ENCODE measurements at regions not wholly inside any gene's neighbourhood (a gene's known extent, or its start where the extent isn't known, plus 50 kb on each side); places are given as distances from the start of the nearest gene placed in this dataset.
A peak's percentile ranks its signal among the peaks of the same experiment; 100 is the strongest.

DNA sequence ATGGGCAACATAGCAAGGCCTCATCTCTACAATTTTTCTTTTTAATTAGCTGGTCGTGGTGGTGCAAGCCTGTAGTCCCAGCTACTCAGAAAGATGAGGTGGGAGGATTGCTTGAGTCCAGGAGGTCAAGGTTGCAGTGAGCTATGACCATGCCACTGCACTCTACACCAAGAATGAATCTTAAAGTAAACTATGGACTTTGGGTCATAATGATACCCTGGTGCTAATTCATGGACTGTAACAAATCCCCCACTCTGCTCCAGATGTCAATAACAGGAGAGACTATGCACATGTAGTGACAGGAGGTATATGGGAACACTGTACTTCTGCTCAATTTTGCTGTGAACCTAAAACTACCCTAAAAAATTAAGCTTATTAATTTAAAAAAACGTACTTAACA lies 155.4 kb downstream of the CEMIP2 start:
- Histone ChIP-seq H3K27ac (no peak overlapping the region), H3K36me3 (no peaks in the 10 kb centered on the region), H3K9me3 (peaks cover 0 to 10% (median 0%) of the 10 kb centered on the region in 3 donors), H3K4me3 (no peak overlapping the region), H3K27me3 (no peaks in the 10 kb centered on the region), H3K4me1 (no peaks in the 10 kb centered on the region)
- intact Hi-C loops (cut with DNase I; ENCODE audit: low total_unique reads) = no loop called here
- TF ChIP-seq, protein P1, sequence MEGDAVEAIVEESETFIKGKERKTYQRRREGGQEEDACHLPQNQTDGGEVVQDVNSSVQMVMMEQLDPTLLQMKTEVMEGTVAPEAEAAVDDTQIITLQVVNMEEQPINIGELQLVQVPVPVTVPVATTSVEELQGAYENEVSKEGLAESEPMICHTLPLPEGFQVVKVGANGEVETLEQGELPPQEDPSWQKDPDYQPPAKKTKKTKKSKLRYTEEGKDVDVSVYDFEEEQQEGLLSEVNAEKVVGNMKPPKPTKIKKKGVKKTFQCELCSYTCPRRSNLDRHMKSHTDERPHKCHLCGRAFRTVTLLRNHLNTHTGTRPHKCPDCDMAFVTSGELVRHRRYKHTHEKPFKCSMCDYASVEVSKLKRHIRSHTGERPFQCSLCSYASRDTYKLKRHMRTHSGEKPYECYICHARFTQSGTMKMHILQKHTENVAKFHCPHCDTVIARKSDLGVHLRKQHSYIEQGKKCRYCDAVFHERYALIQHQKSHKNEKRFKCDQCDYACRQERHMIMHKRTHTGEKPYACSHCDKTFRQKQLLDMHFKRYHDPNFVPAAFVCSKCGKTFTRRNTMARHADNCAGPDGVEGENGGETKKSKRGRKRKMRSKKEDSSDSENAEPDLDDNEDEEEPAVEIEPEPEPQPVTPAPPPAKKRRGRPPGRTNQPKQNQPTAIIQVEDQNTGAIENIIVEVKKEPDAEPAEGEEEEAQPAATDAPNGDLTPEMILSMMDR (IDR thresholded peaks at IDR 0.05) = no peak
- no peak for DNase-seq

DNA sequence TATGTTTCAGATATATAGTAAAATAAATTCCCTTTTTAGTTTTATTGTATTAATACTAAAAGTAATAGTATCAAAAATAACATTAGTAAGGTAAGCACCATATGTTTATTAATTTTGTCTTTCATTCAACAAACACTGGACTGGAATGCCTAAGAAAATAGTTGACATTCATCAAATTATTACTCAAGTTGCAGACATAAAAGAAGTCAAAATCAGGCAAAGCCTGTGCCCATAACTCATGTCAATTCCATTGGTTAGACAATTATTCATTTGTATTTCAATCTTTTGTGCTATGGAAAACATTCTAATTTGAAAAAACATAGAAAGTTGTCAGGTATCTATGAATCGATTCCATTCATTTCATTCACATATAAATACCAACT lies 158.9 kb downstream of the CEMIP2 start:
- no peaks in the 10 kb centered on the region for H3K4me1 ChIP-seq
- TF ChIP-seq, protein P1 (IDR thresholded peaks at IDR 0.05) = no peak
- no peak for DNase-seq
- no peaks in the 10 kb centered on the region for H3K27me3 ChIP-seq
- H3K36me3 ChIP-seq = no peaks in the 10 kb centered on the region
- intact Hi-C loops (cut with DNase I; ENCODE audit: low total_unique reads) = loop anchor here (10.0 kb wide), 1 partner anchor 155 kb away; the partner anchor contains the start of gene CEMIP2
- H3K4me3 ChIP-seq = no peak overlapping the region
- no peaks in the 10 kb centered on the region for H3K9me3 ChIP-seq
- H3K27ac ChIP-seq = no peak overlapping the region

DNA sequence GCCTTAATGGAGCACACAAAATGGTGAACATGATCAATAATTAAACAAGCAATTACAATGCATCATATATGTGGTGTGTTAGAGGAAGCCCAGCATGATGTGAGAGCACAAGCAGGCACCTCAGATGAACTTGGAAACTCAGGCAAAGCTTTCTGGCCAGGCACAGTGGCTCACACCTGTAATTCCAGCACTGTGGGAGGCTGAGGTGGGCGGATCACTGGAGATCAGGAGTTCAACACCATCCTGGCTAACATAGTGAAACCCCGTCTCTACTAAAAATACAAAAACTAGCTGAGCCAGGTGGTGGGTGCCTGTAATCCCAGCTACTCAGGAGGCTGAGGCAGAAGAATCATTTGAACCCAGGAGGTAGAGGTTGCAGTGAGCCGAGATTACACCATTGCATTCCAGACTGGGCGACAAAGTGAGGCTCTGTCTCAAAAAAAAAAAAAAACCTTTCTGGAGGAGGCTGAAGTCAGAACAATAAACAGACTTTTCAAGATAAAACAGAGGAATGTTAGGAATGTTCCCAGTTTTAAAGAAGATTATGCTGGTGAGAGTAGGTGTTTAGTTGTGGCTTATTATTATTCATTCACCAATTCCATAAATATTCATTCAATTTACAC lies 159.4 kb downstream of the CEMIP2 start:
- TF ChIP-seq, protein P1 (IDR thresholded peaks at IDR 0.05) = no peak
- Histone ChIP-seq H3K27ac (no peak overlapping the region), H3K27me3 (no peaks in the 10 kb centered on the region), H3K4me3 (no peak overlapping the region), H3K4me1 (no peaks in the 10 kb centered on the region), H3K36me3 (no peaks in the 10 kb centered on the region), H3K9me3 (no peaks in the 10 kb centered on the region)
- no peak for DNase-seq
- intact Hi-C loops (cut with DNase I; ENCODE audit: low total_unique reads) = loop anchor here (10.0 kb wide), 1 partner anchor 156 kb away; the partner anchor contains the start of gene CEMIP2

DNA sequence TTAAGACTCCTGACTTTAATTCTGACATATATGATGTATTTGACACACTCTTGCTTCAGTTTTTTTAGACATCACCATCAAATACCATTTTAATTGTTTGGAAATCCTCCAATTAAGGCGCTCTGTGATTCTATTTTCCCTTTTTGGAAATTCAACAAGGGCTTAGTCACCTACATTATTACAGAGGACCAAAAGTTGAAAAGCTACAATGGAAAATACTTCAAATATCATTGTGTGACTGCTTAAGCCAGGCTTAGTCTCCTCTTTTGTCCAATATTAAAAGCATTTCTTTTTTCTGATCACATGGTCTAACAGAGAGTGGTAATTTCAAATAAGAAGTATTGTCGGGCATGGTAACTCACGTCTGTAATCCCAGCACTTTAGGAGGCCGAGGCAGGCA lies 160.3 kb downstream of the CEMIP2 start:
- no peaks in the 10 kb centered on the region for H3K27me3 ChIP-seq
- H3K4me3 ChIP-seq = no peak overlapping the region
- no peaks in the 10 kb centered on the region for H3K9me3 ChIP-seq
- DNase-seq = no peak
- intact Hi-C loops (cut with DNase I; ENCODE audit: low total_unique reads) = loop anchor here (10.0 kb wide), 1 partner anchor 157 kb away; the partner anchor contains the start of gene CEMIP2
- TF ChIP-seq, protein P1 (IDR thresholded peaks at IDR 0.05) = no peak
- H3K27ac ChIP-seq = no peak overlapping the region
- H3K4me1 ChIP-seq = no peaks in the 10 kb centered on the region
- H3K36me3 ChIP-seq = no peaks in the 10 kb centered on the region

DNA sequence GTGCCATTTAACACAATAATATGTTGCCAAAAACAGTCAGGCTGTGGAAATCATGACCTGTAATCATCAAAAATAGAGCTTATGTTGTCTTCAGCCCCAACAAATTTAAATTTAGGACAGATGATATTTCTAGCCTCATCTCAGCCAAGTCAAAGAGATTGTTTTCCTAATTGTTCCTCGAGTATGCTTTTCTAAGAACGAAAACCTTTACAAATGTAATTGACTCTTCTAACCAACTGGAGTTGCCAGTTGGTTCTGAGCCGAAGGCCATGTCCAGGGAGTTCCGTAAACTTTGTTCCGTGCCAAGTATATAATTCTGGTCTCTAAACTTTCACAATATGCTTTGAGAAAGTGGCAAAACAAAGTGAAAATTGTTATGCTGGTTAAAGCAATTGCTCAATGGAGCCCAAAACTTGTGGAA lies 160.8 kb downstream of the CEMIP2 start:
- TF ChIP-seq, protein P1 (IDR thresholded peaks at IDR 0.05) = no peak
- Histone ChIP-seq H3K4me3 (no peak overlapping the region), H3K27me3 (no peaks in the 10 kb centered on the region), H3K4me1 (no peaks in the 10 kb centered on the region), H3K27ac (no peak overlapping the region), H3K36me3 (no peaks in the 10 kb centered on the region), H3K9me3 (no peaks in the 10 kb centered on the region)
- DNase-seq = peak in 1 of 2 donors; percentile 37
- intact Hi-C loops (cut with DNase I; ENCODE audit: low total_unique reads) = loop anchor here (10.0 kb wide), 1 partner anchor 157 kb away; the partner anchor contains the start of gene CEMIP2
